IMR-90 (cell line): ENCODE measurements at regions not wholly inside any gene's neighbourhood (a gene's known extent, or its start where the extent isn't known, plus 50 kb on each side); places are given as distances from the start of the nearest gene placed in this dataset.

Experiments
- ATAC-seq: fragments of 200-7000 bp; cut with Tn5 transposase; 2 replicates; pipeline ENCODE4 v1.9.1; 2020; ENCODE audit warnings: low read depth, mild to moderate bottlenecking, moderate library complexity
- BruUV-seq: library from RNA; stranded (reverse); fragments of 400-500 nt; replicated peaks from 2 replicates; lab custom pipeline; 2021; lab: Mats Ljungman, UMichigan
- CTCF ChIA-PET: fragments of 300-600 bp; formaldehyde crosslinking; extraction: SDS; loops from one replicate; lab custom pipeline; 2021; ENCODE audit warnings: antibody characterized with exemption; lab: Yijun Ruan, JAX
- POLR2A ChIA-PET: fragments of 300-600 bp; sonication (Branson Sonifier 250); formaldehyde crosslinking; loops from one replicate; lab custom pipeline; 2022; ENCODE audit warnings: antibody characterized with exemption; ENCODE audit not compliant: unreplicated experiment; lab: Charles Lee
- DNase-seq: peaks from one replicate; pipeline ENCODE4 v3.0.0; 2013
- H2AFZ ChIP-seq: replicated peaks from 2 replicates; pipeline ENCODE3; 2013; ENCODE audit warnings: low read length, mild to moderate bottlenecking; ENCODE audit not compliant: poor library complexity
- H2AK5ac ChIP-seq: 2 replicates; pipeline ENCODE4 v1.6.1; 2013; ENCODE audit warnings: low read depth, low read length, inconsistent platforms
- H2AK9ac ChIP-seq: replicated peaks from 2 replicates; pipeline ENCODE3; 2013; ENCODE audit warnings: mild to moderate bottlenecking, low read depth, low read length, moderate library complexity; ENCODE audit not compliant: poor library complexity
- H2BK120ac ChIP-seq: 2 replicates; pipeline ENCODE4 v1.6.1; 2013; ENCODE audit warnings: low read depth, low read length, inconsistent platforms
- H2BK15ac ChIP-seq: 3 replicates; pipeline ENCODE4 v1.6.1; 2013; ENCODE audit warnings: low read depth, low read length, inconsistent platforms
- H2BK20ac ChIP-seq: 2 replicates; pipeline ENCODE4 v1.6.1; 2013; ENCODE audit warnings: low read depth, mild to moderate bottlenecking, inconsistent platforms, low read length, moderate library complexity
- H2BK5ac ChIP-seq: 2 replicates; pipeline ENCODE4 v1.6.1; 2013; ENCODE audit warnings: mild to moderate bottlenecking, low read depth, low read length, inconsistent platforms; ENCODE audit not compliant: poor library complexity, severe bottlenecking
- H3K14ac ChIP-seq: replicated peaks from 2 replicates; pipeline ENCODE4 v1.6.1; 2013; ENCODE audit warnings: low read depth, low read length, inconsistent platforms
- H3K18ac ChIP-seq: 2 replicates; pipeline ENCODE4 v1.6.1; 2013; ENCODE audit warnings: low read depth, low read length, control low read depth
- H3K23ac ChIP-seq: 2 replicates; pipeline ENCODE4 v1.6.1; 2013; ENCODE audit warnings: low read depth, low read length, inconsistent platforms
- H3K27ac ChIP-seq: 2 replicates; pipeline ENCODE4 v1.5.1; 2013; ENCODE audit warnings: mild to moderate bottlenecking, control low read depth, low read length; ENCODE audit not compliant: insufficient read depth
- H3K27me3 ChIP-seq: 2 replicates; pipeline ENCODE4 v1.6.1; 2013; ENCODE audit warnings: low read length; ENCODE audit not compliant: control insufficient read depth, insufficient read depth
- H3K36me3 ChIP-seq: 2 replicates; pipeline ENCODE4 v1.6.1; 2013; ENCODE audit warnings: low read length, mixed read lengths; ENCODE audit not compliant: control insufficient read depth, insufficient read depth
- H3K4ac ChIP-seq: 2 replicates; pipeline ENCODE4 v1.6.1; 2013; ENCODE audit warnings: low read depth, low read length, inconsistent platforms
- H3K4me1 ChIP-seq: 2 replicates; pipeline ENCODE4 v1.6.1; 2013; ENCODE audit warnings: low read length, mixed read lengths; ENCODE audit not compliant: control insufficient read depth, insufficient read depth
- H3K4me2 ChIP-seq: 2 replicates; pipeline ENCODE4 v1.6.1; 2013; ENCODE audit warnings: low read depth, mild to moderate bottlenecking, control low read depth, low read length, moderate library complexity
- H3K4me3 ChIP-seq: 2 replicates; pipeline ENCODE4 v1.5.1; 2013; ENCODE audit warnings: low read depth, mild to moderate bottlenecking, control low read depth, low read length, moderate library complexity; ENCODE audit not compliant: insufficient read depth
- H3K56ac ChIP-seq: 2 replicates; pipeline ENCODE4 v1.6.1; 2013; ENCODE audit warnings: low read length, inconsistent platforms; ENCODE audit not compliant: insufficient read depth; ENCODE audit errors: extremely low read depth
- H3K79me1 ChIP-seq, 2 experiments: 2 replicates each; pipeline ENCODE4 v1.6.1; 2013; ENCODE audit warnings: low read length in 2 of 2, inconsistent platforms in 1 of 2, low read depth in 1 of 2
- H3K9ac ChIP-seq: 2 replicates; pipeline ENCODE4 v1.6.1; 2013; ENCODE audit warnings: low read depth, low read length, control low read depth
- H3K9me1 ChIP-seq: 2 replicates; pipeline ENCODE4 v1.6.1; 2013; ENCODE audit warnings: low read length, inconsistent platforms; ENCODE audit not compliant: insufficient read depth
- H3K9me3 ChIP-seq: 2 replicates; pipeline ENCODE4 v1.6.1; 2013; ENCODE audit warnings: low read length; ENCODE audit not compliant: control insufficient read depth, insufficient read depth
- H4K20me1 ChIP-seq: 2 replicates; pipeline ENCODE4 v1.6.1; 2013; ENCODE audit warnings: low read length, inconsistent platforms; ENCODE audit not compliant: insufficient read depth
- H4K5ac ChIP-seq: 2 replicates; pipeline ENCODE4 v1.6.1; 2013; ENCODE audit warnings: mild to moderate bottlenecking, low read depth, low read length, control low read depth
- H4K8ac ChIP-seq, 2 experiments: 2 replicates each; pipeline ENCODE4 v1.6.1; 2013; ENCODE audit warnings: low read depth in 2 of 2, low read length in 2 of 2, control low read depth in 1 of 2, inconsistent platforms in 1 of 2
- H4K91ac ChIP-seq: 2 replicates; pipeline ENCODE4 v1.6.1; 2013; ENCODE audit warnings: low read depth, low read length, inconsistent platforms; ENCODE audit not compliant: insufficient read depth
- BHLHE40 ChIP-seq: fragments of 150-350 bp; IDR thresholded peaks from 2 replicates; pipeline ENCODE4 v1.6.1; 2016; ENCODE audit warnings: mild to moderate bottlenecking, low read depth, low read length
- CEBPB ChIP-seq: IDR thresholded peaks from 2 replicates; pipeline ENCODE4 v1.6.1; 2012; ENCODE audit warnings: low read depth, low read length, improper control_type of control experiment
- CHD1 ChIP-seq: IDR thresholded peaks from 2 replicates; pipeline ENCODE4 v1.6.1; 2012; ENCODE audit warnings: low read depth, low read length, improper control_type of control experiment
- FOS ChIP-seq: fragments of 150-350 bp; IDR thresholded peaks from 2 replicates; pipeline ENCODE4 v1.6.1; 2016; ENCODE audit warnings: low read depth, low read length
- MAFK ChIP-seq: IDR thresholded peaks from 2 replicates; pipeline ENCODE4 v1.6.1; 2012; ENCODE audit warnings: low read depth, low read length, improper control_type of control experiment
- MAZ ChIP-seq: IDR thresholded peaks from 2 replicates; pipeline ENCODE4 v1.6.1; 2012; ENCODE audit warnings: low read depth, mild to moderate bottlenecking, low read length, improper control_type of control experiment, moderate library complexity, borderline replicate concordance
- MXI1 ChIP-seq: IDR thresholded peaks from 2 replicates; pipeline ENCODE4 v1.6.1; 2012; ENCODE audit warnings: low read depth, mild to moderate bottlenecking, low read length, moderate library complexity, borderline replicate concordance
- NFE2L2 ChIP-seq: fragments of 150-350 bp; IDR thresholded peaks from 2 replicates; pipeline ENCODE4 v1.6.1; 2016; ENCODE audit warnings: low read depth, mild to moderate bottlenecking, low read length
- POLR2A ChIP-seq: IDR thresholded peaks from 2 replicates; pipeline ENCODE4 v1.6.1; 2012; ENCODE audit warnings: mild to moderate bottlenecking, low read depth, low read length
- RAD21 ChIP-seq: IDR thresholded peaks from 2 replicates; pipeline ENCODE4 v1.6.1; 2012; ENCODE audit warnings: low read length, improper control_type of control experiment
- RCOR1 ChIP-seq: IDR thresholded peaks from 2 replicates; pipeline ENCODE4 v1.6.1; 2012; ENCODE audit warnings: mild to moderate bottlenecking, low read length, improper control_type of control experiment; ENCODE audit not compliant: insufficient replicate concordance
- RFX5 ChIP-seq: IDR thresholded peaks from 2 replicates; pipeline ENCODE4 v1.8.0; 2012; ENCODE audit warnings: low read depth, mild to moderate bottlenecking, low read length, moderate library complexity
- SMC3 ChIP-seq: fragments of 150-350 bp; IDR thresholded peaks from 2 replicates; pipeline ENCODE4 v1.6.1; 2016; ENCODE audit warnings: low read depth, mild to moderate bottlenecking, antibody characterized with exemption, low read length, moderate library complexity
- WGBS, 2 experiments: methylation state at CpG; one replicate each; pipeline versions ENCODE4 v1.1.5 to v1.1.7; 2013; ENCODE audit warnings: missing lambda C conversion rate in 2 of 2; ENCODE audit not compliant: insufficient read length in 1 of 2; ENCODE audit errors: extremely low coverage in 2 of 2; 5-methylcytosine and 5-hydroxymethylcytosine counted together
- dilution Hi-C: fragments of 300-500 bp; cut with HindIII; formaldehyde crosslinking; loops from one replicate; pipeline ENCODE4 v1.14.3; 2018; ENCODE audit warnings: low sequenced_read_pairs; ENCODE audit not compliant: unreplicated experiment
- in situ Hi-C: fragments of 300-500 bp; cut with MboI; formaldehyde crosslinking; loops from 3 replicates; pipeline ENCODE4 v1.14.3; 2019; ENCODE audit warnings: low sequenced_read_pairs, inconsistent platforms, mixed read lengths
- intact Hi-C: fragments of 100-400 bp; cut with micrococcal nuclease; formaldehyde crosslinking; loops from 2 replicates; pipeline ENCODE4 v1.10.0; 2022
- TF ChIP-seq, protein P1 (sequence below): fragments of 150-350 bp; IDR thresholded peaks from 2 replicates; pipeline ENCODE4 v1.6.1; 2016; ENCODE audit warnings: low read depth, mild to moderate bottlenecking, low read length, moderate library complexity, borderline replicate concordance
- TF ChIP-seq, protein P2 (sequence below): fragments of 150-350 bp; IDR thresholded peaks from 2 replicates; pipeline ENCODE4 v1.6.1; 2017; ENCODE audit warnings: mild to moderate bottlenecking, antibody characterized with exemption, low read length, low read depth
- TF ChIP-seq, protein P3 (sequence below): conservative IDR thresholded peaks from 2 replicates; pipeline ENCODE4 v1.5.1; 2012; ENCODE audit warnings: mild to moderate bottlenecking, low read depth, low read length, improper control_type of control experiment

DNA sequence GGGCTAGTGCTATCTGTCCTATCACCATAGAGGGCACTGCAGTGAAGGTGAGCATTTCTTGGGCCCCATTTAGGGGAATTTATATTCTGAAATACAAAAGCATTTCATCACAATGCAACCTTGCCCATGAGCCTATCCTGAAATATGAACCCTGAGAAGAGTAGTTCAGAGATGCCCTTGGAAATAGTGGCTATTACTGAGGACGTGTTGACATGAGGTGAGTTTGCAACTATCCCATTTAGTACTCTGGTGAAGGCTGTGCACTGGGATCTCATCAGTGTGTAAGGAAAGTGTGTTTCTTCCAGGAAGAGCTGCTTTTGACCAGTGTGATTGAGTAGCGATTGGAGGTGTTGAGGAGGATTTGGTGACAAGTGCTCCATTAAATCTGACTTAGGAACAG, 149.3 kb upstream of the EOLA2 start:
- ChIA-PET POLR2A (no interaction called here), CTCF (interaction anchor here (1.1 kb wide), 1 partner anchor 278 kb away, joined by 4 read pairs; no protein-coding TSS in a partner anchor)
- no peak overlapping the region for H3K23ac ChIP-seq
- H2BK5ac ChIP-seq = no peak overlapping the region
- peak overlapping the region; percentile 33; the same call in 1 of the 2 replicates for H2AK5ac ChIP-seq
- BruUV-seq = no TSS peak
- H3K56ac ChIP-seq = no peak overlapping the region
- H2AK9ac ChIP-seq = no peak overlapping the region
- H3K9ac ChIP-seq = no peak overlapping the region
- no peaks in the 10 kb centered on the region for H4K20me1 ChIP-seq
- H3K4me3 ChIP-seq = no peak overlapping the region
- H3K9me3 ChIP-seq = no peaks in the 10 kb centered on the region
- intact Hi-C loops = no loop called here
- H4K8ac ChIP-seq = no peak overlapping the region
- H3K9me1 ChIP-seq = peaks cover 9% of the 10 kb centered on the region; the same call in 1 of the 2 replicates
- WGBS, 2 experiments = no CpG with 5 or more reads among the region's 2 CpGs
- H3K14ac ChIP-seq = peak overlapping the region; percentile 36; the same call in 1 of the 2 replicates
- H3K4me1 ChIP-seq = peaks cover 10% of the 10 kb centered on the region
- H3K4ac ChIP-seq = no peak overlapping the region; the same call in 1 of the 2 replicates
- TF ChIP-seq MXI1 (no peak), MAFK (no peak), CHD1 (no peak), MAZ (no peak), RAD21 (no peak), NFE2L2 (no peak), SMC3 (no peak), FOS (no peak), RCOR1 (no peak), POLR2A (no peak), RFX5 (no peak), BHLHE40 (no peak), CEBPB (no peak)
- TF ChIP-seq, protein P1, sequence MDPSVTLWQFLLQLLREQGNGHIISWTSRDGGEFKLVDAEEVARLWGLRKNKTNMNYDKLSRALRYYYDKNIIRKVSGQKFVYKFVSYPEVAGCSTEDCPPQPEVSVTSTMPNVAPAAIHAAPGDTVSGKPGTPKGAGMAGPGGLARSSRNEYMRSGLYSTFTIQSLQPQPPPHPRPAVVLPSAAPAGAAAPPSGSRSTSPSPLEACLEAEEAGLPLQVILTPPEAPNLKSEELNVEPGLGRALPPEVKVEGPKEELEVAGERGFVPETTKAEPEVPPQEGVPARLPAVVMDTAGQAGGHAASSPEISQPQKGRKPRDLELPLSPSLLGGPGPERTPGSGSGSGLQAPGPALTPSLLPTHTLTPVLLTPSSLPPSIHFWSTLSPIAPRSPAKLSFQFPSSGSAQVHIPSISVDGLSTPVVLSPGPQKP = no peak
- TF ChIP-seq, protein P2, sequence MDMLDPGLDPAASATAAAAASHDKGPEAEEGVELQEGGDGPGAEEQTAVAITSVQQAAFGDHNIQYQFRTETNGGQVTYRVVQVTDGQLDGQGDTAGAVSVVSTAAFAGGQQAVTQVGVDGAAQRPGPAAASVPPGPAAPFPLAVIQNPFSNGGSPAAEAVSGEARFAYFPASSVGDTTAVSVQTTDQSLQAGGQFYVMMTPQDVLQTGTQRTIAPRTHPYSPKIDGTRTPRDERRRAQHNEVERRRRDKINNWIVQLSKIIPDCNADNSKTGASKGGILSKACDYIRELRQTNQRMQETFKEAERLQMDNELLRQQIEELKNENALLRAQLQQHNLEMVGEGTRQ = no peak
- TF ChIP-seq, protein P3, sequence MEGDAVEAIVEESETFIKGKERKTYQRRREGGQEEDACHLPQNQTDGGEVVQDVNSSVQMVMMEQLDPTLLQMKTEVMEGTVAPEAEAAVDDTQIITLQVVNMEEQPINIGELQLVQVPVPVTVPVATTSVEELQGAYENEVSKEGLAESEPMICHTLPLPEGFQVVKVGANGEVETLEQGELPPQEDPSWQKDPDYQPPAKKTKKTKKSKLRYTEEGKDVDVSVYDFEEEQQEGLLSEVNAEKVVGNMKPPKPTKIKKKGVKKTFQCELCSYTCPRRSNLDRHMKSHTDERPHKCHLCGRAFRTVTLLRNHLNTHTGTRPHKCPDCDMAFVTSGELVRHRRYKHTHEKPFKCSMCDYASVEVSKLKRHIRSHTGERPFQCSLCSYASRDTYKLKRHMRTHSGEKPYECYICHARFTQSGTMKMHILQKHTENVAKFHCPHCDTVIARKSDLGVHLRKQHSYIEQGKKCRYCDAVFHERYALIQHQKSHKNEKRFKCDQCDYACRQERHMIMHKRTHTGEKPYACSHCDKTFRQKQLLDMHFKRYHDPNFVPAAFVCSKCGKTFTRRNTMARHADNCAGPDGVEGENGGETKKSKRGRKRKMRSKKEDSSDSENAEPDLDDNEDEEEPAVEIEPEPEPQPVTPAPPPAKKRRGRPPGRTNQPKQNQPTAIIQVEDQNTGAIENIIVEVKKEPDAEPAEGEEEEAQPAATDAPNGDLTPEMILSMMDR = no peak
- H2BK120ac ChIP-seq = no peak overlapping the region
- in situ Hi-C loops = no loop called here
- H2BK15ac ChIP-seq = 0 out of 3 replicates have a peak overlapping the region, but pooled peaks have one; percentile 48
- H2AFZ ChIP-seq = no peak overlapping the region
- H3K27ac ChIP-seq = no peak overlapping the region
- no peak overlapping the region for H3K4me2 ChIP-seq
- dilution Hi-C loops = no loop called here
- peak overlapping the region; percentile 55 for H2BK20ac ChIP-seq
- DNase-seq (no peak), ATAC-seq (no peak)
- H3K36me3 ChIP-seq = no peaks in the 10 kb centered on the region
- H4K5ac ChIP-seq = no peak overlapping the region
- H4K91ac ChIP-seq = no peak overlapping the region
- no peaks in the 10 kb centered on the region for H3K27me3 ChIP-seq
- no peak overlapping the region for H3K18ac ChIP-seq
- H3K79me1 ChIP-seq = no peaks in the 10 kb centered on the region
